GM19351 (cell line): ENCODE measurements at regions not wholly inside any gene's neighbourhood (a gene's known extent, or its start where the extent isn't known, plus 50 kb on each side); places are given as distances from the start of the nearest gene placed in this dataset.
"Not testable (repeated sequence)": the region's sequence is repeated elsewhere in the genome, so short reads cannot be mapped to it uniquely, and the experiment has no call there.

Experiments
- ATAC-seq: cut with Tn5 transposase; IDR thresholded peaks from one replicate; pipeline ENCODE4 v1.9.1; 2021; ENCODE audit warnings: mild to moderate bottlenecking, moderate library complexity; ENCODE audit not compliant: unreplicated experiment

GRCh38 chrX:113390531-113390930 is 549.9 kb upstream of the AMOT start:
- ATAC-seq = no peak

- ATAC-seq = no peak
These were observed 549.2 kb upstream of the AMOT start for GRCh38 chrX:113389846-113390245.

GRCh38 chrX:113384628-113385027 is 544.0 kb upstream of the AMOT start:
- ATAC-seq = no peak

GRCh38 chrX:113373421-113373820 is 532.8 kb upstream of the AMOT start:
- not testable (repeated sequence) for ATAC-seq

GRCh38 chrX:113370006-113370405 is 529.4 kb upstream of the AMOT start:
- ATAC-seq = no peak

GRCh38 chrX:113369056-113369455 is 528.4 kb upstream of the AMOT start:
- ATAC-seq = no peak

GRCh38 chrX:113353134-113353533 is 512.5 kb upstream of the AMOT start:
- no peak for ATAC-seq

GRCh38 chrX:113330416-113330815 is 489.8 kb upstream of the AMOT start:
- no peak for ATAC-seq

GRCh38 chrX:113315927-113316326 is 475.3 kb upstream of the AMOT start:
- no peak for ATAC-seq

- ATAC-seq = no peak
These were observed 464.9 kb upstream of the AMOT start for GRCh38 chrX:113305496-113305895.

GRCh38 chrX:113300580-113300979 is 459.9 kb upstream of the AMOT start:
- ATAC-seq = no peak

GRCh38 chrX:113297437-113297836 is 456.8 kb upstream of the AMOT start:
- ATAC-seq = no peak

- ATAC-seq = no peak
These were observed 448.9 kb upstream of the AMOT start for GRCh38 chrX:113289503-113289902.

- no peak for ATAC-seq
These were observed 447.1 kb upstream of the AMOT start for GRCh38 chrX:113287761-113288160.

GRCh38 chrX:113275804-113276203 is 435.2 kb upstream of the AMOT start:
- ATAC-seq = no peak

GRCh38 chrX:113274791-113275190 is 434.2 kb upstream of the AMOT start:
- ATAC-seq = no peak

GRCh38 chrX:113274345-113274744 is 433.7 kb upstream of the AMOT start:
- ATAC-seq = no peak

GRCh38 chrX:113269203-113269602 is 428.6 kb upstream of the AMOT start:
- no peak for ATAC-seq

GRCh38 chrX:113260474-113260873 is 419.8 kb upstream of the AMOT start:
- peak; percentile 82 for ATAC-seq

- no peak for ATAC-seq
These were observed 381.7 kb upstream of the AMOT start for GRCh38 chrX:113222305-113222704.

GRCh38 chrX:113212052-113212451 is 371.4 kb upstream of the AMOT start:
- no peak for ATAC-seq

GRCh38 chrX:113202601-113203000 is 362.0 kb upstream of the AMOT start:
- ATAC-seq = no peak

GRCh38 chrX:113195949-113196348 is 355.3 kb upstream of the AMOT start:
- no peak for ATAC-seq

GRCh38 chrX:113192418-113192817 is 351.8 kb upstream of the AMOT start:
- ATAC-seq = no peak
